Smooth muscle cell (in vitro differentiated cells): ENCODE measurements at regions not wholly inside any gene's neighbourhood (a gene's known extent, or its start where the extent isn't known, plus 50 kb on each side); places are given as distances from the start of the nearest gene placed in this dataset.
"Not testable (repeated sequence)": the region's sequence is repeated elsewhere in the genome, so short reads cannot be mapped to it uniquely, and the experiment has no call there.

Experiments
- DNase-seq: peaks from one replicate; lab custom pipeline; 2025; ENCODE audit not compliant: unreplicated experiment; lab: John Stamatoyannopoulos, UW
- H2AFZ ChIP-seq: fragments of 200-600 bp; sonication (generic); 2 replicates; pipeline ENCODE4 v1.6.0; 2016; ENCODE audit warnings: antibody characterized with exemption, low read depth, mild to moderate bottlenecking
- H3F3A ChIP-seq: fragments of 200-600 bp; sonication (generic); 2 replicates; pipeline ENCODE4 v1.6.0; 2017; ENCODE audit warnings: antibody characterized with exemption, low read depth
- H3K27ac ChIP-seq: fragments of 200-600 bp; sonication (generic); 2 replicates; pipeline ENCODE4 v1.5.1; 2016; ENCODE audit warnings: low read depth, mild to moderate bottlenecking
- H3K27me3 ChIP-seq: fragments of 200-600 bp; sonication (generic); 2 replicates; pipeline ENCODE4 v1.6.1; 2016; ENCODE audit warnings: low read depth, mild to moderate bottlenecking
- H3K36me3 ChIP-seq: fragments of 200-600 bp; sonication (generic); 2 replicates; pipeline ENCODE4 v1.5.1; 2016; ENCODE audit warnings: low read depth
- H3K4me1 ChIP-seq: fragments of 200-600 bp; sonication (generic); 2 replicates; pipeline ENCODE4 v1.5.1; 2016; ENCODE audit warnings: low read depth
- H3K4me2 ChIP-seq: fragments of 200-600 bp; sonication (generic); 2 replicates; pipeline ENCODE4 v1.6.0; 2016; ENCODE audit warnings: mild to moderate bottlenecking
- H3K4me3 ChIP-seq: fragments of 200-600 bp; sonication (generic); 2 replicates; pipeline ENCODE4 v1.5.1; 2016; ENCODE audit warnings: mild to moderate bottlenecking
- H3K79me2 ChIP-seq: fragments of 200-600 bp; sonication (generic); 2 replicates; pipeline ENCODE4 v1.6.0; 2016; ENCODE audit warnings: low read depth, mild to moderate bottlenecking
- H3K9ac ChIP-seq: fragments of 200-600 bp; sonication (generic); 2 replicates; pipeline ENCODE4 v1.6.0; 2016; ENCODE audit warnings: low read depth
- H3K9me3 ChIP-seq: fragments of 200-600 bp; sonication (generic); replicated peaks from 2 replicates; pipeline ENCODE4 v1.5.1; 2016; ENCODE audit warnings: low read depth
- H4K20me1 ChIP-seq: fragments of 200-600 bp; sonication (generic); 2 replicates; pipeline ENCODE4 v1.6.0; 2016; ENCODE audit warnings: low read depth
- WGBS: methylation state at CpG from one replicate; pipeline ENCODE4 v1.1.7; 2016; ENCODE audit warnings: low lambda C conversion rate; 5-methylcytosine and 5-hydroxymethylcytosine counted together
- TF ChIP-seq, protein P1 (sequence below): fragments of 200-600 bp; sonication (generic); IDR thresholded peaks from 2 replicates; pipeline ENCODE4 v1.5.1; 2017; ENCODE audit warnings: borderline replicate concordance, mild to moderate bottlenecking, antibody characterized with exemption; ENCODE audit not compliant: insufficient read depth, poor library complexity, severe bottlenecking

DNA sequence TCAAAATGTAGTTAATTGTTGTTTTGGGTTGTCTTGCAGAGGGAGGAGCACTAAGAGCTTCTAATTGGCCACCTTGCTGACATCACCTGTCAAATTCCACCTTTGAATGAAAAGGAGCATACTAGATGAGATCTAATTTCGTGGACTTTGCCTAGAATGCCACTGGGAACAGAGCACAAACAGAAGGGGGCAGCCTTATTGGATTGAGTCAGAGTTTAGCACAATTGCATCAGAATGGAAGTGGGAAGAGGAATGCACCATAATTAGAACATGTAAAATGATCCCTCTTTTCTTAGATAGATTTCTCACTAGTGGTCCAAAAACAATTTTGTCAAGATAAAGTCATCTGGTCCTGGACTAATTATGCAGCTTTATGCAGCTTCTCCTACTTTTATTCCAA, 1552.2 kb downstream of the PCDH9 start:
- TF ChIP-seq, protein P1, sequence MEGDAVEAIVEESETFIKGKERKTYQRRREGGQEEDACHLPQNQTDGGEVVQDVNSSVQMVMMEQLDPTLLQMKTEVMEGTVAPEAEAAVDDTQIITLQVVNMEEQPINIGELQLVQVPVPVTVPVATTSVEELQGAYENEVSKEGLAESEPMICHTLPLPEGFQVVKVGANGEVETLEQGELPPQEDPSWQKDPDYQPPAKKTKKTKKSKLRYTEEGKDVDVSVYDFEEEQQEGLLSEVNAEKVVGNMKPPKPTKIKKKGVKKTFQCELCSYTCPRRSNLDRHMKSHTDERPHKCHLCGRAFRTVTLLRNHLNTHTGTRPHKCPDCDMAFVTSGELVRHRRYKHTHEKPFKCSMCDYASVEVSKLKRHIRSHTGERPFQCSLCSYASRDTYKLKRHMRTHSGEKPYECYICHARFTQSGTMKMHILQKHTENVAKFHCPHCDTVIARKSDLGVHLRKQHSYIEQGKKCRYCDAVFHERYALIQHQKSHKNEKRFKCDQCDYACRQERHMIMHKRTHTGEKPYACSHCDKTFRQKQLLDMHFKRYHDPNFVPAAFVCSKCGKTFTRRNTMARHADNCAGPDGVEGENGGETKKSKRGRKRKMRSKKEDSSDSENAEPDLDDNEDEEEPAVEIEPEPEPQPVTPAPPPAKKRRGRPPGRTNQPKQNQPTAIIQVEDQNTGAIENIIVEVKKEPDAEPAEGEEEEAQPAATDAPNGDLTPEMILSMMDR = no peak
- H3K4me1 ChIP-seq = no peaks in the 10 kb centered on the region
- no peaks in the 10 kb centered on the region for H3K9me3 ChIP-seq
- no peaks in the 10 kb centered on the region for H3K79me2 ChIP-seq
- H3K27me3 ChIP-seq = no peaks in the 10 kb centered on the region
- H3K4me2 ChIP-seq = no peak overlapping the region
- no peaks in the 10 kb centered on the region for H4K20me1 ChIP-seq
- H3K9ac ChIP-seq = no peak overlapping the region
- no peak overlapping the region for H3K27ac ChIP-seq
- no peak overlapping the region for H2AFZ ChIP-seq
- H3K36me3 ChIP-seq = no peaks in the 10 kb centered on the region
- H3F3A ChIP-seq = no peaks in the 10 kb centered on the region
- 68% methylated on average over 1 of the region's 1 CpG for WGBS
- DNase-seq = no peak
- H3K4me3 ChIP-seq = no peak overlapping the region

DNA sequence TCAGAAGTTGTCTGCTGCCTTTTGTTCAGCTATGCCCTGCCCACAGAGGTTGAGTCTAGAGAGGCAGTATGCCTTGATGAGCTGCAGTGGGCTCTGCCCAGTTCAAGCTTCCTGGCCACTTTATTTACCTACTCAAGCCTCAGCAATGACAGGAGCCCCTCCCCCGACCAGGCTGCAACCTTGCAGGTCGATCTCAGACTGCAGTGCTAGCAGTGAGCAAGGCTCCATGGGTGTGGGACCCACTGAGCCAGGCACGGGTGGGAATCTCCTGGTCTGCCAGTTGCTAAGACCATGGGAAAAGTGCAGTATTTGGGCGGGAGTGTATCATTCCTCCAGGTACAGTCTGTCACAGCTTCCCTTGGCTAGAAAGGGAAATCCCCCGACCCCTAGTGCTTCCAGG, 1554.8 kb downstream of the PCDH9 start:
- not testable (repeated sequence) for H3K36me3 ChIP-seq, H3F3A ChIP-seq, DNase-seq, H3K9me3 ChIP-seq, H4K20me1 ChIP-seq, H3K9ac ChIP-seq, H3K79me2 ChIP-seq, H2AFZ ChIP-seq, H3K27ac ChIP-seq, H3K4me1 ChIP-seq, H3K4me3 ChIP-seq, H3K4me2 ChIP-seq, H3K27me3 ChIP-seq
- 83% methylated on average over 5 of the region's 5 CpGs for WGBS

DNA sequence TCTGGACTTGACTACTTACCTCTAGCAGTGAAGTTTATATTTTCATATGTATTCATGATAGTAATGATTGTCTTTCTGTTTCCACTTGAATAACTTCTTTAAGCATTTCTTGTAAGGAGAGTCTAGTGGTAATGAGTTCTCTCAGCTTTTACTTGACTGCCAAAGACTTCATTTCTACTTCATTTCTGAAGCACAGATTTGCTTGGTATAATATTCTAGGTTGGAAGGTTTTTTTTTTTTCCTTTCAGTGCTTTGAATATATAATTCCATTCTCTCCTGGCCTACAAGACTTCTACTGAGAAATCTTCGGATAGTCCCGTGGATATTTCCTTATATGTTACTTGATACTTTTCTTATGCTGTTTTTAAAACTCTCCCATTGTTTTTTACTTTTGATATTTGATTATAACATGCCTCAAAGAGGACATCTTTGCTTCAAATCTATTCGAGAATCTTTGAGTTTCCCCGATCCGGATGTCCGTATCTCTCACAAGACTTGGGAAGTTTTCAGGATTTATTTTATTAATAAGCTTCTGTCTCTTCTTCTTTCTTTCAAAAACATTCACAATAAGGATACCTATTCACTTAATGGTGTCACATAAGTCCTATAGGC, 1560.0 kb downstream of the PCDH9 start:
- TF ChIP-seq, protein P1 = no peak
- H3K79me2 ChIP-seq = no peaks in the 10 kb centered on the region
- 92% methylated on average over 6 of the region's 6 CpGs for WGBS

DNA sequence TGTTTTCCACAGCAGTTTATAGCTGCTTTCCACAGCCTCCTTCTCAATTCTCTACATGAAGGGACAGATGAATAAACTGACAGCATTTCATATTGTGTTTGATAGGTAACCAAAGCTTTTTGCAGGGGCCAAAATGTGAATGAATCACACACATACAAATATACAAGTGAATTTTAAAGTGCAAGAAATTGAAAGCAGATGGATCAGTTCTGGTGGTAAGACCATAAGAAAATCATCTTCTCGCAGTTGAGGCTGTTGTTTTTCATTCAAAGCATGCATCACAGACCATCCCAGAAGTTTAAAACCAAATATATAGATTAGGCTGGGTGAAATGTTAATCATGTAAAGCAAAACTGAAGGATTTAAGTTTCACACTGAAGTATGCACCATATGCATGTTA, 1569.4 kb downstream of the PCDH9 start:
- no peak overlapping the region for H3K27ac ChIP-seq
- H3K9ac ChIP-seq = no peak overlapping the region
- no peaks in the 10 kb centered on the region for H3K9me3 ChIP-seq
- TF ChIP-seq, protein P1 = no peak
- no peaks in the 10 kb centered on the region for H3K27me3 ChIP-seq
- no peaks in the 10 kb centered on the region for H3K79me2 ChIP-seq
- WGBS = 88% methylated on average over 1 of the region's 1 CpG
- no peak overlapping the region for H3K4me3 ChIP-seq
- no peak overlapping the region for H2AFZ ChIP-seq
- H3K4me2 ChIP-seq = no peak overlapping the region
- H4K20me1 ChIP-seq = no peaks in the 10 kb centered on the region
- no peaks in the 10 kb centered on the region for H3K36me3 ChIP-seq
- H3F3A ChIP-seq = no peaks in the 10 kb centered on the region
- DNase-seq = no peak
- H3K4me1 ChIP-seq = no peaks in the 10 kb centered on the region

More for the DNA sequence above, 1560.0 kb downstream of the PCDH9 start:
- H3K4me2 ChIP-seq = no peak overlapping the region
- peaks cover 4% of the 10 kb centered on the region for H3K9me3 ChIP-seq
- H3K9ac ChIP-seq = no peak overlapping the region
- H3F3A ChIP-seq = no peaks in the 10 kb centered on the region
- no peak overlapping the region for H3K4me3 ChIP-seq
- DNase-seq = no peak
- no peaks in the 10 kb centered on the region for H3K4me1 ChIP-seq
- H3K27me3 ChIP-seq = no peaks in the 10 kb centered on the region
- no peak overlapping the region for H3K27ac ChIP-seq
- H2AFZ ChIP-seq = no peak overlapping the region
- no peaks in the 10 kb centered on the region for H4K20me1 ChIP-seq
- H3K36me3 ChIP-seq = no peaks in the 10 kb centered on the region
